ENCODE measurements at regions not wholly inside any gene's neighbourhood (a gene's known extent, or its start where the extent isn't known, plus 50 kb on each side); places are given as distances from the start of the nearest gene placed in this dataset.

- TF ChIP-seq CREB5 (CRISPR knock-in tag; IDR thresholded peaks at IDR 0.05; ENCODE audit: low read depth) (no peak), PATZ1 (CRISPR knock-in tag; IDR thresholded peaks at IDR 0.05; ENCODE audit: borderline replicate concordance) (no peak), GLIS3 (CRISPR knock-in tag; IDR thresholded peaks at IDR 0.05) (no peak), TSHZ2 (CRISPR knock-in tag; IDR thresholded peaks at IDR 0.05) (no peak), ZFP3 (CRISPR knock-in tag; IDR thresholded peaks at IDR 0.05) (no peak), RARB (CRISPR knock-in tag; IDR thresholded peaks at IDR 0.05) (no peak)
These were observed 309.3 kb upstream of the MEX3C start for GRCh38 chr18:51506811-51507210.

Measured in SK-N-SH treated with all-trans-retinoic acid at 6 μM for 48 hours (cell line).